ENCODE measurements at regions not wholly inside any gene's neighbourhood (a gene's known extent, or its start where the extent isn't known, plus 50 kb on each side); places are given as distances from the start of the nearest gene placed in this dataset.
A peak's percentile ranks its signal among the peaks of the same experiment; 100 is the strongest.

DNA sequence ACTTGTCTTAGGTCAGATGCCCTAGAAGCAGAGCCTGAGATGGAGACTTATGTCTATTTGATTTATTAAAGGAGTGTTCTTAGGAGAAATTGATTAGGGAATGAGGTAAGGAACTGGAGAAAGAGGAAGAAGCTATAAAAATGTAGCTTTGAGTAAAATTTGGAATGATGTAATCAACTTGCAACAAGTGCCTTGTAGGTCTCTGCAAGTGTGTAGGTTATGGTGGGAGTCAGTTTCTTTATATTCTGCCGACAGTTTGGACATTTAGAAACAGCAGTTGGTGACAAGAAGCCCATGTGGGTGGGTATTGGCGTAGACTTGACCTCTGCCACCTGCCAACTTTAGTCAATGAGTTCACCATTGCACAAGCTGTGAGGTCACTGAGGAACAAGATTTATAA lies 986.5 kb downstream of the CDH18 start:
- intact Hi-C loops (cut with micrococcal nuclease; ENCODE audit: unreplicated experiment) = no loop called here
- Histone ChIP-seq H4K20me1 (ENCODE audit: insufficient read depth, low read length) (no peaks in the 10 kb centered on the region), H2AFZ (ENCODE audit: low read length) (no peak overlapping the region), H3K9ac (ENCODE audit: insufficient read depth, low read depth, low read length) (no peak overlapping the region), H3K4me3 (replicated peaks in 1 of 3; ENCODE audit: insufficient read depth in 1 of 3, low read depth in 2 of 3, low read length in 3 of 3) (no peak overlapping the region), H3K4me1 (ENCODE audit: insufficient read depth, low read length) (no peaks in the 10 kb centered on the region), H3K27ac (ENCODE audit: extremely low read length, insufficient read depth, low read length) (no peak overlapping the region), H3K9me3 (ENCODE audit: low read length) (peaks cover 79% of the 10 kb centered on the region), H3K27me3 (ENCODE audit: control insufficient read depth in 1 of 2, insufficient read depth in 2 of 2, low read length in 2 of 2) (no peaks in the 10 kb centered on the region), H3K79me2 (ENCODE audit: insufficient read depth, low read length) (no peaks in the 10 kb centered on the region), H3K36me3 (replicated peaks in 1 of 2; ENCODE audit: control insufficient read depth in 1 of 2, insufficient read depth in 2 of 2, low read length in 2 of 2) (no peaks in the 10 kb centered on the region), H3K4me2 (ENCODE audit: low read depth, low read length) (no peak overlapping the region)
- CTCF ChIA-PET (ENCODE audit: low intra/inter-chr PET ratio, low total read pairs) = no interaction called here
- WGBS (ENCODE audit: low lambda C conversion rate) = 17% methylated on average over 2 of the region's 2 CpGs
- in situ Hi-C loops (cut with HindIII; ENCODE audit: extremely low pct_ligation_motif_present, low pct_unique_long_range_greater_than_20kb) = no loop called here
- TF ChIP-seq TEAD2 (CRISPR knock-in tag; IDR thresholded peaks at IDR 0.05) (no peak), ATF7 (IDR thresholded peaks at IDR 0.05) (peak; percentile 42; the same call in 1 of the 2 replicates), ATF7 (CRISPR knock-in tag; IDR thresholded peaks at IDR 0.05) (no peak)
- DNase-seq (ENCODE audit: low spot score) (no peak), FAIRE-seq (no peak), ATAC-seq (no peak)
- no TSS peak for BruUV-seq (replicated peaks)
- POLR2A ChIA-PET = no interaction called here

DNA sequence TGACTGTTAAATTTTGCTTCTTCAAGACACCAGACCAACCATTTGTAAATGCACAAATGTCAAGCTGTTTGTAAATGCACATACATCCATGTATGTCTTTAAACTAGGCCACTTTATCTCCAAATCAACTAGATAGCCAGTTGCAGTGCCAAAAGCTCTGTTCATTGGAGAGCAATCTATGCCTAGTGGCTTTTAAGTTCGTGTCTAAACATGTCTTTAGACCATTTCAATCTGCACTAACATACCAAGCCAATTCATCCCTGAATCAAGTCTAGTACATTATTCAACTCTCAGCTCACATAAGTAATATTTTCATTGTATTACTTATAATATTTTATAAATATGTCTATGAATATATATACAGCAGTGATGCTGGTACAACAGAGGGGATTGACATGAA lies 985.9 kb downstream of the CDH18 start:
- intact Hi-C loops (cut with micrococcal nuclease; ENCODE audit: unreplicated experiment) (no loop called here), in situ Hi-C loops (cut with HindIII; ENCODE audit: extremely low pct_ligation_motif_present, low pct_unique_long_range_greater_than_20kb) (no loop called here)
- H2AFZ ChIP-seq (ENCODE audit: low read length) = no peak overlapping the region
- no TSS peak for BruUV-seq (replicated peaks)
- POLR2A ChIA-PET = no interaction called here
- H3K27ac ChIP-seq (ENCODE audit: extremely low read length, insufficient read depth, low read length) = no peak overlapping the region
- no peaks in the 10 kb centered on the region for H3K79me2 ChIP-seq (ENCODE audit: insufficient read depth, low read length)
- FAIRE-seq (no peak), ATAC-seq (no peak), DNase-seq (ENCODE audit: low spot score) (no peak)
- WGBS (ENCODE audit: low lambda C conversion rate) = 4% methylated on average over 1 of the region's 1 CpG
- no peak overlapping the region for H3K9ac ChIP-seq (ENCODE audit: insufficient read depth, low read depth, low read length)
- H3K4me3 ChIP-seq (replicated peaks in 1 of 3; ENCODE audit: insufficient read depth in 1 of 3, low read depth in 2 of 3, low read length in 3 of 3) = no peak overlapping the region
- H3K4me2 ChIP-seq (ENCODE audit: low read depth, low read length) = no peak overlapping the region
- TF ChIP-seq STAT6 (CRISPR knock-in tag; IDR thresholded peaks at IDR 0.05; ENCODE audit: borderline replicate concordance) (no peak), RNF219 (CRISPR knock-in tag; IDR thresholded peaks at IDR 0.05) (no peak), ATF6 (CRISPR knock-in tag; conservative IDR thresholded peaks at IDR 0.05) (no peak), NFKB2 (CRISPR knock-in tag; IDR thresholded peaks at IDR 0.05; ENCODE audit: borderline replicate concordance) (no peak)
- TF ChIP-seq, protein P1, sequence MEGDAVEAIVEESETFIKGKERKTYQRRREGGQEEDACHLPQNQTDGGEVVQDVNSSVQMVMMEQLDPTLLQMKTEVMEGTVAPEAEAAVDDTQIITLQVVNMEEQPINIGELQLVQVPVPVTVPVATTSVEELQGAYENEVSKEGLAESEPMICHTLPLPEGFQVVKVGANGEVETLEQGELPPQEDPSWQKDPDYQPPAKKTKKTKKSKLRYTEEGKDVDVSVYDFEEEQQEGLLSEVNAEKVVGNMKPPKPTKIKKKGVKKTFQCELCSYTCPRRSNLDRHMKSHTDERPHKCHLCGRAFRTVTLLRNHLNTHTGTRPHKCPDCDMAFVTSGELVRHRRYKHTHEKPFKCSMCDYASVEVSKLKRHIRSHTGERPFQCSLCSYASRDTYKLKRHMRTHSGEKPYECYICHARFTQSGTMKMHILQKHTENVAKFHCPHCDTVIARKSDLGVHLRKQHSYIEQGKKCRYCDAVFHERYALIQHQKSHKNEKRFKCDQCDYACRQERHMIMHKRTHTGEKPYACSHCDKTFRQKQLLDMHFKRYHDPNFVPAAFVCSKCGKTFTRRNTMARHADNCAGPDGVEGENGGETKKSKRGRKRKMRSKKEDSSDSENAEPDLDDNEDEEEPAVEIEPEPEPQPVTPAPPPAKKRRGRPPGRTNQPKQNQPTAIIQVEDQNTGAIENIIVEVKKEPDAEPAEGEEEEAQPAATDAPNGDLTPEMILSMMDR (CRISPR knock-in tag; IDR thresholded peaks at IDR 0.05) = no peak
- no peaks in the 10 kb centered on the region for H3K36me3 ChIP-seq (replicated peaks in 1 of 2; ENCODE audit: control insufficient read depth in 1 of 2, insufficient read depth in 2 of 2, low read length in 2 of 2)
- no peaks in the 10 kb centered on the region for H3K27me3 ChIP-seq (ENCODE audit: control insufficient read depth in 1 of 2, insufficient read depth in 2 of 2, low read length in 2 of 2)
- H3K4me1 ChIP-seq (ENCODE audit: insufficient read depth, low read length) = no peaks in the 10 kb centered on the region
- CTCF ChIA-PET (ENCODE audit: low intra/inter-chr PET ratio, low total read pairs) = no interaction called here
- peaks cover 85% of the 10 kb centered on the region for H3K9me3 ChIP-seq (ENCODE audit: low read length)
- no peaks in the 10 kb centered on the region for H4K20me1 ChIP-seq (ENCODE audit: insufficient read depth, low read length)

Measured in HepG2 (cell line).